ENCODE measurements at regions not wholly inside any gene's neighbourhood (a gene's known extent, or its start where the extent isn't known, plus 50 kb on each side); places are given as distances from the start of the nearest gene placed in this dataset.
A peak's percentile ranks its signal among the peaks of the same experiment; 100 is the strongest.

- BruUV-seq (replicated peaks), result no TSS peak
- no peak for ATAC-seq
- WGBS (ENCODE audit: insufficient coverage, low coverage, missing lambda C conversion rate), result 0% methylated on average over 5 of the region's 5 CpGs
- H4K20me1 ChIP-seq (replicated peaks; ENCODE audit: control insufficient read depth, insufficient read depth, low read length), result no peaks in the 10 kb centered on the region
- no peaks in the 10 kb centered on the region; a peak in 1 of 5 replicates for H3K27me3 ChIP-seq (ENCODE audit: control insufficient read depth in 2 of 2, insufficient read depth in 2 of 2, low read length in 2 of 2)
- no peaks in the 10 kb centered on the region for H3K4me1 ChIP-seq (replicated peaks in 1 of 2; ENCODE audit: control insufficient read depth in 2 of 2, insufficient read depth in 2 of 2, low read length in 2 of 2)
- no peaks in the 10 kb centered on the region for H3K79me2 ChIP-seq (ENCODE audit: control insufficient read depth, insufficient read depth, low read length)
- no peak overlapping the region for H3K27ac ChIP-seq (ENCODE audit: extremely low read depth, low read depth, low read length)
- peak overlapping the region in 1 of 2 experiments; percentile 35; a peak in 1 of 4 replicates for H3K9ac ChIP-seq (ENCODE audit: insufficient read depth in 1 of 2, low read depth in 2 of 2, low read length in 2 of 2)
- no peak overlapping the region for H3K4me2 ChIP-seq (ENCODE audit: insufficient read depth, low read length)
- ChIA-PET POLR2A (interaction anchor here (0.7 kb wide), 1 partner anchor 35 kb away, joined by 3 read pairs; no protein-coding TSS in a partner anchor), CTCF (ENCODE audit: low intra/inter-chr PET ratio) (no interaction called here)
- no peaks in the 10 kb centered on the region for H3K36me3 ChIP-seq (ENCODE audit: control insufficient read depth, insufficient read depth, low read length)
- in situ Hi-C loops (cut with MboI) (no loop called here), intact Hi-C loops (cut with micrococcal nuclease) (no loop called here)
- FAIRE-seq, result no peak
- H3K4me3 ChIP-seq, result no peak overlapping the region
- H2AFZ ChIP-seq (ENCODE audit: low read depth, low read length), result no peak overlapping the region
- no peaks in the 10 kb centered on the region for H3K9me3 ChIP-seq (replicated peaks; ENCODE audit: control insufficient read depth, insufficient read depth, low read depth, low read length)
- no peaks in the 10 kb centered on the region for H3K9me1 ChIP-seq (ENCODE audit: control insufficient read depth, insufficient read depth, low read length)
- DNase-seq (ENCODE audit: extremely low read depth in 1 of 4, low spot score in 3 of 4), result no peak
- TF ChIP-seq HNRNPLL (IDR thresholded peaks at IDR 0.05; ENCODE audit: low read depth, low read length, poor library complexity, severe bottlenecking) (no peak), PCBP1 (IDR thresholded peaks at IDR 0.05; ENCODE audit: low read depth, low read length, poor library complexity, severe bottlenecking) (no peak), SMAD1 (IDR thresholded peaks at IDR 0.05; ENCODE audit: low read depth, low read length, partially characterized antibody) (no peak), NR2C1 (IDR thresholded peaks at IDR 0.05) (no peak), NR2C1 (tag; IDR thresholded peaks at IDR 0.05) (no peak), MTA2 (IDR thresholded peaks at IDR 0.05; ENCODE audit: low read depth) (no peak), NFIX (CRISPR knock-in tag; IDR thresholded peaks at IDR 0.05; ENCODE audit: low read depth) (no peak), MCM3 (IDR thresholded peaks at IDR 0.05) (no peak)
Observed at GRCh38 chr11:15497366-15497765, 382.6 kb downstream of the INSC start.

GRCh38 chr11:15499674-15500073 is 385.0 kb downstream of the INSC start:
- H3K4me2 ChIP-seq (ENCODE audit: insufficient read depth, low read length), result no peak overlapping the region
- H3K9ac ChIP-seq (ENCODE audit: insufficient read depth in 1 of 2, low read depth in 2 of 2, low read length in 2 of 2), result no peak overlapping the region
- in situ Hi-C loops (cut with MboI), result no loop called here
- H2AFZ ChIP-seq (ENCODE audit: low read depth, low read length), result no peak overlapping the region
- DNase-seq (ENCODE audit: extremely low read depth in 1 of 4, low spot score in 3 of 4), result no peak
- no peaks in the 10 kb centered on the region for H3K9me1 ChIP-seq (ENCODE audit: control insufficient read depth, insufficient read depth, low read length)
- H4K20me1 ChIP-seq (replicated peaks; ENCODE audit: control insufficient read depth, insufficient read depth, low read length), result no peaks in the 10 kb centered on the region
- no peaks in the 10 kb centered on the region; a peak in 1 of 5 replicates for H3K27me3 ChIP-seq (ENCODE audit: control insufficient read depth in 2 of 2, insufficient read depth in 2 of 2, low read length in 2 of 2)
- TF ChIP-seq THRAP3 (IDR thresholded peaks at IDR 0.05; ENCODE audit: borderline replicate concordance) (no peak), BDP1 (IDR thresholded peaks at IDR 0.05; ENCODE audit: insufficient read depth, insufficient read length) (no peak), KLF6 (CRISPR knock-in tag; IDR thresholded peaks at IDR 0.05; ENCODE audit: borderline replicate concordance) (no peak), MAX (CRISPR knock-in tag; IDR thresholded peaks at IDR 0.05) (no peak), CBFA2T2 (conservative IDR thresholded peaks at IDR 0.05) (no peak), ARNT (IDR thresholded peaks at IDR 0.05) (no peak), BACH1 (tag; IDR thresholded peaks at IDR 0.05) (no peak), NUFIP1 (IDR thresholded peaks at IDR 0.05; ENCODE audit: partially characterized antibody) (no peak), PHB2 (IDR thresholded peaks at IDR 0.05; ENCODE audit: low read depth) (no peak)
- intact Hi-C loops (cut with micrococcal nuclease), result no loop called here
- H3K27ac ChIP-seq (ENCODE audit: extremely low read depth, low read depth, low read length), result no peak overlapping the region
- no TSS peak for BruUV-seq (replicated peaks)
- H3K4me1 ChIP-seq (replicated peaks in 1 of 2; ENCODE audit: control insufficient read depth in 2 of 2, insufficient read depth in 2 of 2, low read length in 2 of 2), result no peaks in the 10 kb centered on the region
- no peak for FAIRE-seq
- CTCF ChIA-PET (ENCODE audit: low intra/inter-chr PET ratio), result no interaction called here
- H3K9me3 ChIP-seq (replicated peaks; ENCODE audit: control insufficient read depth, insufficient read depth, low read depth, low read length), result no peaks in the 10 kb centered on the region
- H3K36me3 ChIP-seq (ENCODE audit: control insufficient read depth, insufficient read depth, low read length), result no peaks in the 10 kb centered on the region
- H3K4me3 ChIP-seq, result no peak overlapping the region
- POLR2A ChIA-PET, result no interaction called here
- WGBS (ENCODE audit: insufficient coverage, low coverage, missing lambda C conversion rate), result 0% methylated on average over 3 of the region's 3 CpGs
- ATAC-seq, result no peak
- H3K79me2 ChIP-seq (ENCODE audit: control insufficient read depth, insufficient read depth, low read length), result no peaks in the 10 kb centered on the region
